DOHH2 (cell line): ENCODE measurements at regions not wholly inside any gene's neighbourhood (a gene's known extent, or its start where the extent isn't known, plus 50 kb on each side); places are given as distances from the start of the nearest gene placed in this dataset.
A peak's percentile ranks its signal among the peaks of the same experiment; 100 is the strongest.

Experiments used
- EZH2phosphoT487 ChIP-seq: fragments of 200-600 bp; sonication (generic); IDR thresholded peaks from 2 replicates; pipeline ENCODE4 v1.6.1; 2017; ENCODE audit warnings: borderline replicate concordance, mild to moderate bottlenecking, antibody characterized with exemption, low read length, moderate library complexity, mixed read lengths
- TF ChIP-seq, protein P1 (sequence below): fragments of 200-600 bp; sonication (generic); IDR thresholded peaks from one replicate; pipeline ENCODE4 v1.5.1; 2014; ENCODE audit warnings: antibody characterized with exemption, mild to moderate bottlenecking, low read depth, low read length; ENCODE audit not compliant: poor library complexity, severe bottlenecking

- TF ChIP-seq, protein P1, sequence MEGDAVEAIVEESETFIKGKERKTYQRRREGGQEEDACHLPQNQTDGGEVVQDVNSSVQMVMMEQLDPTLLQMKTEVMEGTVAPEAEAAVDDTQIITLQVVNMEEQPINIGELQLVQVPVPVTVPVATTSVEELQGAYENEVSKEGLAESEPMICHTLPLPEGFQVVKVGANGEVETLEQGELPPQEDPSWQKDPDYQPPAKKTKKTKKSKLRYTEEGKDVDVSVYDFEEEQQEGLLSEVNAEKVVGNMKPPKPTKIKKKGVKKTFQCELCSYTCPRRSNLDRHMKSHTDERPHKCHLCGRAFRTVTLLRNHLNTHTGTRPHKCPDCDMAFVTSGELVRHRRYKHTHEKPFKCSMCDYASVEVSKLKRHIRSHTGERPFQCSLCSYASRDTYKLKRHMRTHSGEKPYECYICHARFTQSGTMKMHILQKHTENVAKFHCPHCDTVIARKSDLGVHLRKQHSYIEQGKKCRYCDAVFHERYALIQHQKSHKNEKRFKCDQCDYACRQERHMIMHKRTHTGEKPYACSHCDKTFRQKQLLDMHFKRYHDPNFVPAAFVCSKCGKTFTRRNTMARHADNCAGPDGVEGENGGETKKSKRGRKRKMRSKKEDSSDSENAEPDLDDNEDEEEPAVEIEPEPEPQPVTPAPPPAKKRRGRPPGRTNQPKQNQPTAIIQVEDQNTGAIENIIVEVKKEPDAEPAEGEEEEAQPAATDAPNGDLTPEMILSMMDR: peak; percentile 74
- no peak for TF ChIP-seq EZH2phosphoT487
Observed at GRCh38 chr3:67109651-67110204, 111.6 kb downstream of the KBTBD8 start.
